Activated T-cell treated with anti-CD3 and anti-CD28 coated beads, Interleukin-2, amount 50 U/mL, for 72 hours (primary cell): ENCODE measurements at regions not wholly inside any gene's neighbourhood (a gene's known extent, or its start where the extent isn't known, plus 50 kb on each side); places are given as distances from the start of the nearest gene placed in this dataset.

Experiments
- ATAC-seq, 2 donors: fragments of 150-1000 bp; cut with Tn5 transposase; replicated peaks in 1 of 2; 2 replicates each; pipeline ENCODE4 v1.10.0; 2021; ENCODE audit warnings: moderate library complexity in 2 of 2, mild to moderate bottlenecking in 1 of 2
- DNase-seq, 2 donors: peaks; one replicate each; pipeline ENCODE4 v3.0.0; 2021 to 2022; ENCODE audit warnings: mixed read lengths in 1 of 2
- H3K27ac Mint-ChIP-seq: one replicate; pipeline ENCODE4 v1.8.0; 2022; ENCODE audit warnings: mild to moderate bottlenecking, moderate library complexity, mixed read lengths
- H3K27me3 Mint-ChIP-seq: one replicate; pipeline ENCODE4 v1.8.0; 2022; ENCODE audit warnings: low read depth, mixed read lengths
- H3K36me3 Mint-ChIP-seq, 2 donors: one replicate each; pipeline ENCODE4 v1.8.0; 2022; ENCODE audit warnings: mixed read lengths in 2 of 2, mild to moderate bottlenecking in 1 of 2; ENCODE audit not compliant: insufficient read depth in 2 of 2
- H3K4me1 Mint-ChIP-seq: one replicate; pipeline ENCODE4 v1.8.0; 2022; ENCODE audit warnings: low read depth, mixed read lengths
- H3K4me3 Mint-ChIP-seq, 2 donors: one replicate each; pipeline ENCODE4 v1.8.0; 2022; ENCODE audit warnings: mild to moderate bottlenecking in 2 of 2, mixed read lengths in 2 of 2, moderate library complexity in 2 of 2
- H3K9me3 Mint-ChIP-seq, 2 donors: one replicate each; pipeline ENCODE4 v1.8.0; 2022; ENCODE audit warnings: mixed read lengths in 2 of 2

DNA sequence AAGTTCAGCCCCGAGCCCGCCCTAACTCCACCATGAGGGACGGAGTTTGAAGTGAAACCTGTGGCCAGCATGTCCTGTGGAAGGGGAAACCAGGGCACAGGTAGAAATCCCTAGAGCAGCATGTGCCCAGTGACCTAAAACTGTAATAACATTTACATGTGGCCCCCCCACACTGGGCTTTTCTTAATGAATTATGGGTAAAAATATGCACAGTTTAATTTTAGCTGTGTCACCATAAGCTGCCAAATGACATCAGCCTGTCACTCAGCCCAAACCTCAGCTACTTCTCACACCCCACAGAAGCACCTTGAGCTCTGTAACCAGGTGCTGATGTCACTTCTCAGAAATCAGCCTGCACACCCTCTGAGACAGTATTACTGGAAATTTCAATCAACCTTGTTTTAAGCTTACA lies 50.0 kb upstream of the SLC19A1 start:
- ATAC-seq (peak; percentile 81 to 82), DNase-seq (peak; percentile 82 to 83)
- peaks cover 9% of the 10 kb centered on the region for H3K27me3 Mint-ChIP-seq
- peak overlapping the region; percentile 91 for H3K27ac Mint-ChIP-seq
- H3K4me1 Mint-ChIP-seq: peaks cover 40% of the 10 kb centered on the region
- H3K9me3 Mint-ChIP-seq: peaks cover 10 to 12% of the 10 kb centered on the region in 2 donors
- no peak overlapping the region for H3K4me3 Mint-ChIP-seq
- H3K36me3 Mint-ChIP-seq: peaks cover 12 to 16% of the 10 kb centered on the region in 2 donors

- DNase-seq (no peak), ATAC-seq (no peak)
- H3K27me3 Mint-ChIP-seq: peaks cover 9% of the 10 kb centered on the region
- peaks cover 40% of the 10 kb centered on the region for H3K4me1 Mint-ChIP-seq
- H3K27ac Mint-ChIP-seq: peak overlapping the region; percentile 91
- H3K4me3 Mint-ChIP-seq: no peak overlapping the region
- peaks cover 9 to 11% of the 10 kb centered on the region in 2 donors for H3K36me3 Mint-ChIP-seq
- peaks cover 8 to 9% of the 10 kb centered on the region in 2 donors for H3K9me3 Mint-ChIP-seq
Measured at GRCh38 chr21:45592626-45593134, 50.4 kb upstream of the SLC19A1 start.

- peaks cover 35% of the 10 kb centered on the region for H3K4me1 Mint-ChIP-seq
- H3K27ac Mint-ChIP-seq: peak overlapping the region; percentile 62
- peaks cover 3 to 7% of the 10 kb centered on the region in 2 donors for H3K9me3 Mint-ChIP-seq
- no peak for ATAC-seq
- H3K4me3 Mint-ChIP-seq: peak overlapping the region; percentile 5 to 13
- DNase-seq: peak in 1 of 2 donors; percentile 8
- H3K36me3 Mint-ChIP-seq: peaks cover 6 to 8% of the 10 kb centered on the region in 2 donors
- peaks cover 5% of the 10 kb centered on the region for H3K27me3 Mint-ChIP-seq
Measured at GRCh38 chr21:45593162-45594022, 50.1 kb upstream of the PCBP3 start.
